T-cell (primary cell): ENCODE measurements at regions not wholly inside any gene's neighbourhood (a gene's known extent, or its start where the extent isn't known, plus 50 kb on each side); places are given as distances from the start of the nearest gene placed in this dataset.

Source experiments
- ATAC-seq, 4 experiments: fragments of 200-7000 bp in 3 of 4; fragments of 150-1000 bp in 1 of 4; cut with Tn5 transposase; replicated peaks in 1 of 4; 1 replicate in 3 of 4; 2 replicates in 1 of 4; pipeline ENCODE4 v1.10.0; 2021; ENCODE audit warnings: moderate library complexity in 3 of 4, mild to moderate bottlenecking in 2 of 4, moderate number of reproducible peaks in 1 of 4
- CTCF ChIA-PET, 2 donors: fragments of 300-600 bp; sonication (Branson Sonifier 250); formaldehyde crosslinking; loops; one replicate each; lab custom pipeline; 2022; ENCODE audit warnings: antibody characterized with exemption in 2 of 2; lab: Charles Lee
- POLR2A ChIA-PET, 2 donors: fragments of 300-600 bp; sonication (Branson Sonifier 250); formaldehyde crosslinking; loops; one replicate each; lab custom pipeline; 2022; ENCODE audit warnings: antibody characterized with exemption in 2 of 2; lab: Charles Lee
- DNase-seq, 35 experiments: peaks; one replicate each; pipeline versions ENCODE4 v3.0.0 to v3.0.0-alpha.2; 2013 to 2023
- H3K27ac ChIP-seq: one replicate; pipeline ENCODE4 v1.5.1; 2013; ENCODE audit warnings: low read length
- H3K27me3 ChIP-seq, 2 experiments: replicated peaks in 1 of 2; 1 replicate in 1 of 2; 2 replicates in 1 of 2; pipeline versions ENCODE4 v1.6.1 to v1.7.0; 2013; ENCODE audit warnings: low read length in 1 of 2, mixed read lengths in 1 of 2; ENCODE audit not compliant: control insufficient read depth in 2 of 2, insufficient read depth in 2 of 2; ENCODE audit errors: extremely low read depth in 1 of 2
- H3K36me3 ChIP-seq, 2 donors: 1 replicate in 1 of 2; 2 replicates in 1 of 2; pipeline versions ENCODE4 v1.6.1 to v1.7.0; 2013; ENCODE audit warnings: low read length in 1 of 2; ENCODE audit not compliant: control insufficient read depth in 2 of 2, insufficient read depth in 1 of 2; ENCODE audit errors: extremely low read depth in 1 of 2
- H3K4me1 ChIP-seq, 2 experiments: 1 replicate in 1 of 2; 2 replicates in 1 of 2; pipeline versions ENCODE4 v1.6.1 to v1.7.0; 2013; ENCODE audit warnings: low read length in 2 of 2, mixed read lengths in 1 of 2; ENCODE audit not compliant: insufficient read depth in 2 of 2, control insufficient read depth in 1 of 2; ENCODE audit errors: extremely low read depth in 1 of 2
- H3K4me3 ChIP-seq, 2 donors: 1 replicate in 1 of 2; 2 replicates in 1 of 2; pipeline versions ENCODE4 v1.5.1 to v1.7.0; 2013; ENCODE audit warnings: mild to moderate bottlenecking in 2 of 2, low read length in 1 of 2, moderate library complexity in 1 of 2; ENCODE audit not compliant: control insufficient read depth in 1 of 2; ENCODE audit errors: extremely low read depth in 1 of 2
- H3K9me3 ChIP-seq: 2 replicates; pipeline ENCODE4 v1.7.0; 2013
- H3K27ac Mint-ChIP-seq, 2 donors: one replicate each; pipeline ENCODE4 v1.8.0; 2020 to 2021; ENCODE audit warnings: mild to moderate bottlenecking in 2 of 2, mixed read lengths in 2 of 2
- H3K27me3 Mint-ChIP-seq, 2 donors: one replicate each; pipeline ENCODE4 v1.8.0; 2021 to 2022; ENCODE audit warnings: mixed read lengths in 2 of 2
- H3K36me3 Mint-ChIP-seq: one replicate; pipeline ENCODE4 v1.8.0; 2021; ENCODE audit warnings: mixed read lengths
- H3K4me1 Mint-ChIP-seq, 3 donors: one replicate each; pipeline ENCODE4 v1.8.0; 2020 to 2022; ENCODE audit warnings: mixed read lengths in 3 of 3, mild to moderate bottlenecking in 1 of 3
- H3K4me3 Mint-ChIP-seq, 3 donors: one replicate each; pipeline ENCODE4 v1.8.0; 2020 to 2022; ENCODE audit warnings: mild to moderate bottlenecking in 3 of 3, mixed read lengths in 3 of 3, moderate library complexity in 3 of 3
- H3K9me3 Mint-ChIP-seq, 3 donors: one replicate each; pipeline ENCODE4 v1.8.0; 2020 to 2022; ENCODE audit warnings: mixed read lengths in 3 of 3
- WGBS: methylation state at CpG from one replicate; pipeline ENCODE4 v1.1.5; 2013; ENCODE audit warnings: missing lambda C conversion rate; ENCODE audit not compliant: insufficient coverage; 5-methylcytosine and 5-hydroxymethylcytosine counted together

GRCh38 chr4:111028795-111029194, 405.9 kb upstream of the PITX2 start:
- H3K36me3 ChIP-seq, result no peaks in the 10 kb centered on the region
- Mint-ChIP-seq H3K9me3 (peaks cover 0 to 4% (median 3%) of the 10 kb centered on the region in 3 donors), H3K36me3 (no peaks in the 10 kb centered on the region), H3K4me3 (no peak overlapping the region), H3K4me1 (no peaks in the 10 kb centered on the region), H3K27ac (no peak overlapping the region), H3K27me3 (no peaks in the 10 kb centered on the region)
- DNase-seq (no peak), ATAC-seq (no peak)
- no peaks in the 10 kb centered on the region for H3K9me3 ChIP-seq
- H3K4me1 ChIP-seq, result no peaks in the 10 kb centered on the region
- no peak overlapping the region for H3K4me3 ChIP-seq
- ChIA-PET CTCF (no interaction called here), POLR2A (interaction anchor here in 1 of 2 donors (0.6 kb wide), 1 partner anchor 34 kb away, joined by 3 read pairs; no protein-coding TSS in a partner anchor)
- no CpG with 5 or more reads among the region's 1 CpG for WGBS
- no peak overlapping the region for H3K27ac ChIP-seq
- H3K27me3 ChIP-seq, result no peaks in the 10 kb centered on the region

- no CpG with 5 or more reads among the region's 1 CpG for WGBS
- POLR2A ChIA-PET, result no interaction called here
- DNase-seq, result no peak
- no peaks in the 10 kb centered on the region for H3K4me1 Mint-ChIP-seq
- H3K4me1 ChIP-seq, result no peaks in the 10 kb centered on the region
- CTCF ChIA-PET, result no interaction called here
- no peak overlapping the region for H3K27ac ChIP-seq
- no peaks in the 10 kb centered on the region for H3K36me3 Mint-ChIP-seq
- H3K36me3 ChIP-seq, result no peaks in the 10 kb centered on the region
- peaks cover 0 to 3% (median 0%) of the 10 kb centered on the region in 3 donors for H3K9me3 Mint-ChIP-seq
- H3K27me3 Mint-ChIP-seq, result no peaks in the 10 kb centered on the region
- no peak overlapping the region for H3K4me3 ChIP-seq
- no peak overlapping the region for H3K27ac Mint-ChIP-seq
- no peaks in the 10 kb centered on the region for H3K9me3 ChIP-seq
- ATAC-seq, result no peak
- no peaks in the 10 kb centered on the region for H3K27me3 ChIP-seq
- H3K4me3 Mint-ChIP-seq, result no peak overlapping the region
Observed at GRCh38 chr4:111031001-111031579, 408.2 kb upstream of the PITX2 start.

GRCh38 chr4:111031596-111031995, 408.7 kb upstream of the PITX2 start:
- no peak for ATAC-seq
- no peaks in the 10 kb centered on the region for H3K4me1 Mint-ChIP-seq
- no peaks in the 10 kb centered on the region for H3K27me3 ChIP-seq
- no peaks in the 10 kb centered on the region for H3K36me3 Mint-ChIP-seq
- no CpG with 5 or more reads among the region's 3 CpGs for WGBS
- ChIA-PET POLR2A (no interaction called here), CTCF (no interaction called here)
- H3K36me3 ChIP-seq, result no peaks in the 10 kb centered on the region
- no peaks in the 10 kb centered on the region for H3K9me3 ChIP-seq
- DNase-seq, result no peak
- H3K4me1 ChIP-seq, result no peaks in the 10 kb centered on the region
- H3K27ac Mint-ChIP-seq, result no peak overlapping the region
- H3K9me3 Mint-ChIP-seq, result peaks cover 0 to 3% (median 0%) of the 10 kb centered on the region in 3 donors
- no peak overlapping the region for H3K4me3 ChIP-seq
- H3K4me3 Mint-ChIP-seq, result no peak overlapping the region
- H3K27me3 Mint-ChIP-seq, result no peaks in the 10 kb centered on the region
- H3K27ac ChIP-seq, result no peak overlapping the region

- H3K27ac Mint-ChIP-seq, result no peak overlapping the region
- no CpG with 5 or more reads among the region's 7 CpGs for WGBS
Observed at GRCh38 chr4:111037591-111038360, 414.9 kb upstream of the PITX2 start.

GRCh38 chr4:111040904-111041303, 418.0 kb upstream of the PITX2 start:
- Mint-ChIP-seq H3K27ac (no peak overlapping the region), H3K36me3 (no peaks in the 10 kb centered on the region), H3K4me1 (no peaks in the 10 kb centered on the region), H3K9me3 (peaks cover 0 to 5% (median 4%) of the 10 kb centered on the region in 3 donors), H3K27me3 (no peaks in the 10 kb centered on the region), H3K4me3 (no peak overlapping the region)
- H3K9me3 ChIP-seq, result no peaks in the 10 kb centered on the region
- no peaks in the 10 kb centered on the region for H3K4me1 ChIP-seq
- ATAC-seq (no peak), DNase-seq (no peak)
- no peak overlapping the region for H3K4me3 ChIP-seq
- H3K27me3 ChIP-seq, result no peaks in the 10 kb centered on the region
- ChIA-PET CTCF (no interaction called here), POLR2A (no interaction called here)
- no peak overlapping the region for H3K27ac ChIP-seq
- no peaks in the 10 kb centered on the region for H3K36me3 ChIP-seq

More at GRCh38 chr4:111037591-111038360, 414.9 kb upstream of the PITX2 start:
- no peaks in the 10 kb centered on the region for H3K27me3 Mint-ChIP-seq
- H3K27ac ChIP-seq, result no peak overlapping the region
- peaks cover 0 to 4% (median 0%) of the 10 kb centered on the region in 3 donors for H3K9me3 Mint-ChIP-seq
- H3K4me1 Mint-ChIP-seq, result no peaks in the 10 kb centered on the region
- H3K9me3 ChIP-seq, result no peaks in the 10 kb centered on the region
- ChIA-PET CTCF (no interaction called here), POLR2A (interaction anchor here in 1 of 2 donors (0.6 kb wide), 1 partner anchor 12 kb away, joined by 3 read pairs; no protein-coding TSS in a partner anchor)
- no peak for DNase-seq
- H3K36me3 Mint-ChIP-seq, result no peaks in the 10 kb centered on the region
- H3K4me3 Mint-ChIP-seq, result no peak overlapping the region
- no peaks in the 10 kb centered on the region for H3K4me1 ChIP-seq
- no peak for ATAC-seq
- no peaks in the 10 kb centered on the region for H3K36me3 ChIP-seq
- no peaks in the 10 kb centered on the region for H3K27me3 ChIP-seq
- H3K4me3 ChIP-seq, result no peak overlapping the region

- Mint-ChIP-seq H3K9me3 (peaks cover 3 to 5% (median 4%) of the 10 kb centered on the region in 3 donors), H3K27ac (no peak overlapping the region), H3K36me3 (no peaks in the 10 kb centered on the region), H3K4me1 (no peaks in the 10 kb centered on the region), H3K4me3 (no peak overlapping the region), H3K27me3 (no peaks in the 10 kb centered on the region)
- ChIA-PET CTCF (no interaction called here), POLR2A (no interaction called here)
- DNase-seq, result no peak
- no peaks in the 10 kb centered on the region for H3K4me1 ChIP-seq
- H3K4me3 ChIP-seq, result no peak overlapping the region
- no peaks in the 10 kb centered on the region for H3K27me3 ChIP-seq
- no peaks in the 10 kb centered on the region for H3K9me3 ChIP-seq
- ATAC-seq, result no peak
- no peak overlapping the region for H3K27ac ChIP-seq
- no peaks in the 10 kb centered on the region for H3K36me3 ChIP-seq
- no CpG with 5 or more reads among the region's 5 CpGs for WGBS
Observed at GRCh38 chr4:111043286-111043685, 420.4 kb upstream of the PITX2 start.
